ENCODE measurements at regions not wholly inside any gene's neighbourhood (a gene's known extent, or its start where the extent isn't known, plus 50 kb on each side); places are given as distances from the start of the nearest gene placed in this dataset.

DNA sequence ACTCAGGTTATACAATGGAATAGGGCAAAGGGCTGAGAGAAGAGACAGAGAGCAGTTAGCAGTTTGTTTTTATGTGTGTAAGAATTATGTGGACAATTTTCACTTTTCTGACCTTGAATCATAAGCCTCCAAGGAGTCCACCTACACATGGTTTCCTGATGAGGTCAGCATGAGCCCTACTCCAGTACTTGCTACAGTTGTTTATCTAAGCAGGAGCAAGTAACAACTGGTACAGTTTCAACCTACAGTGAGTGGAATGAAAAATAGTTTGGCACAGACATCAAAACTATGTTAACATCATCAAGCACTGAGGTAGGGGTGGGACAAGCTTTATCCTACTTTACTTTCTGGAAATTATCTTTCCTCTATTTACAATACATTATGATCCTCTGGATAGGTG lies 426.7 kb upstream of the ID4 start:
- DNase-seq (ENCODE audit: low spot score), result no peak

DNA sequence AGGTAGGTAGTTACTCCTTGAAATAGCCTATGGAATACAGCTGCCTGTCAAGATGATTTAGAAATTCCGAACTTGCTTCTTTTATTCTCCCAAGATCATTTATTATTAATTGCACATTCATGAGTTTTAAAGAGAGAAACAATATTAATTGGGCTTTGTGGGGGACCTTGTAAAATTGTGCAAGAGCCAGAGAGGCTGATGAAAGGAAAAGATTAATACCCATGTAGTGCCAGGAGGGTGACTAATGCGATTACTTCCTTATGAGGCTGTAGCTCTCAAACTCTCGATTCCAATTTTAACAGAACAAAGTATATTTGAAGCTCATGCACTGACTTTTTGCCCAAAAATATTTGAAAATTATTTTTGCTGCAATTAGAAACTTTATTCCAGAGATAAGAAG lies 423.8 kb upstream of the ID4 start:
- no peak for DNase-seq (ENCODE audit: low spot score)

DNA sequence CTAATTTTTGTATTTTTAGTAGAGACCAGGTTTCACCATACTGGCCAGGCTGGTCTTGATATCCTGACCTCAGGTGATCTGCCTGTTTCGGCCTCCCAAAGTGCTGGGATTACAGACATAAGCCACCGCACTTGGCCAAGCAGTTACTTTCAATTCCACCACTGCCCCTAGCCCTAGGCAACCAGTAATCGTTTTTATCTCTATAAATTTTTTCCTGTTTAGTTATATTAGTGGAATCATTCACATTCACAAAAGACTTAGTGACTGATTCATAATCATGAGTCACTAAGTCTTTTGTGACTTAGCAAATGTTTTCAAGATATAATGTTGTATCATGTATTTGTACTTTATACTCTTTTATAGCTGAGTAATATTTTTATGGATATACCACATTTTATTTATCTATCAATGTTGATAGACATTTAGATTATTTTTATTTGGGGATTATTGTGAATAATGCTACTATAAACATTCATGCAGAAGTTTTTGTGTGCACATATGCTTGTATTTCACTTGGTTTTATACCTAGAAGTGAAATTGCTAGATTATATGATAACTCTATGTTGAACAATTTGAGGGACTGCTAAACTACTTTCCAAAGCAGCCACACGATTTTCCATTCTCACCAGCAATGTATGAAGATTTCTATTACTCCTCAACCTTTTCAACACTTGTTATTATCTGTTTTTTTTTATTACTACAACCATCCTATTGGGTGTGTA lies 421.4 kb upstream of the ID4 start:
- DNase-seq (ENCODE audit: low spot score), result peak; percentile 19

DNA sequence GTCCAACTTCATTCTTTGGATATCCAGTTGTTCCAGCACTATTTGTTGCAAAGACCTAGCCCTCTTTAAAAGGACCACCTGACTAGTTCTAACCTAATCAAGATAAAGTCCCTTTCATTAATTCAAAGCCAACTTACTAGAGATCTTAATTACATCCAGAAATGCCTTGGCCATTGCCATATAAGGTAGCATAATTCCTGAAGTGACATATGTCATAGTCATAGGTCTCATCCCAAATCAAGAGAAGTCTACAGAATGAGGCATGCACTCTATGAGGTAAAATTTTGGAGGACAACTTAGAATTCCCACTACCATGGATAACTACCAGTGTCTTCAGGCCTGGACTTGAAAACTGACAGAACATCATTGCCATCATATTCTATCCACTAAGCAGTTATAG lies 420.4 kb upstream of the ID4 start:
- DNase-seq (ENCODE audit: low spot score), result no peak

- no peak for DNase-seq (ENCODE audit: low spot score)
Measured at GRCh38 chr6:19417713-19418112, 419.5 kb upstream of the ID4 start.

DNA sequence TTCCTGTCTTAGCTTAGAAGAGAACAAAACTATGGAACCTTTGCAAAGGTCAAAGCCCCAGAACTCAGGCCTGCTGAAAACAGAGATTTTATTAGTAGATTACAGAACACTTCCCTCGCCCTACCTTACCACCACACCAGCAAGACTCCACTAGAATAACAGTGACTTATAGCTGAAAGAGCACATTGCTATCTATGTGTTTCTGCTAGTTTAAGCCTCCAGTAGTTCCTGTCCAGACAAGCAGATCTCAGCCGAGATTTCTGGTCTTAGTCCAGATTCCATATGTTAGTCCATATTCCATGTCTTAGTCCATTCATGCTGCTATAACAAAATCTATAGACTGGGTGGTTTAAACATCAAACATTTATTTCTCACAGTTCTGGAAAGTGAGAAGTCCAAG lies 412.3 kb upstream of the ID4 start:
- no peak for DNase-seq (ENCODE audit: low spot score)

GRCh38 chr6:19427548-19427947 lies 409.6 kb upstream of the ID4 start:
- DNase-seq (ENCODE audit: low spot score), result no peak

- no peak for DNase-seq (ENCODE audit: low spot score)
Measured at GRCh38 chr6:19432966-19433498, 404.1 kb upstream of the ID4 start.

GRCh38 chr6:19434065-19434464 lies 403.1 kb upstream of the ID4 start:
- DNase-seq (ENCODE audit: low spot score), result no peak

- no peak for DNase-seq (ENCODE audit: low spot score)
Measured at GRCh38 chr6:19435755-19436154, 401.4 kb upstream of the ID4 start.

DNA sequence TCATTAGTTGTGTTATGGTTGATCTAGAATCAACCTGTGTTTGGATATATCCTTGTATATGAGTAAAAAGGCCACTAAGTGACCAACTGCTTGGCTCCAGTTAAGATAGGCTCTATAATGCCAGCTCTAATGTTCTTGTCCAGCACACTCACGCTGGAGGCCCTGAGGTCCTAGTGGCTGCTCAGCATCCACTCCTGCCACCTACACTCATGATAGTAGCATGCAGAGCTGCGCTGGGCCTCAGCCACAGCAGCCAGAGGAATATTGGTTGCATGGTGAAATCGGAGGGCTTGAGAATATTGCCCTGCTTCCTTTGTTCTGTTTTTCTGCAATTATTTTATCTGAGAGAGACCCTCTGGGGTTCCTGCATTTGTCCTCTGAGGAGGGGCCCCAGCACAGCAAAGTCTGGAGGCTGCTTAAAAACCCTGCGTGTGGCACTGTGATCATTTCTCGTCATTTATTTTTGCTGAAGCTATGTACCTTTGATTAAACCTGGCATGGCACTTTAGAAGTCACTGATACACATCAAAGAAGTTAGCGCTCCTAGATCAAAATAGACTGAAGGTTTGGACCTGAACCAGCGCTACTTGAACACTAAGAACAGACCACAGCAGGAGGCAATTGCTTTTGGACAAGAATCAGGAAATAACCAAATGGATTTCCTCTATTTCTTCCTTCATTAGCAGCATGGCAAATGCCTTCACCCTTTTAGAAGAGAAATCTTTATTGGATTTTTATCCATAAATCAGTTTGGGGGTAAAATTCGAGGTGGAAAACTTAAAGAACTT lies 398.4 kb upstream of the ID4 start:
- no peak for DNase-seq (ENCODE audit: low spot score)

- DNase-seq (ENCODE audit: low spot score), result no peak
Measured at GRCh38 chr6:19440531-19440930, 396.6 kb upstream of the ID4 start.

- no peak for DNase-seq (ENCODE audit: low spot score)
Measured at GRCh38 chr6:19443411-19443810, 393.8 kb upstream of the ID4 start.

- DNase-seq (ENCODE audit: low spot score), result no peak
Measured at GRCh38 chr6:19444041-19444440, 393.1 kb upstream of the ID4 start.

- DNase-seq (ENCODE audit: low spot score), result no peak
Measured at GRCh38 chr6:19444481-19444880, 392.7 kb upstream of the ID4 start.

DNA sequence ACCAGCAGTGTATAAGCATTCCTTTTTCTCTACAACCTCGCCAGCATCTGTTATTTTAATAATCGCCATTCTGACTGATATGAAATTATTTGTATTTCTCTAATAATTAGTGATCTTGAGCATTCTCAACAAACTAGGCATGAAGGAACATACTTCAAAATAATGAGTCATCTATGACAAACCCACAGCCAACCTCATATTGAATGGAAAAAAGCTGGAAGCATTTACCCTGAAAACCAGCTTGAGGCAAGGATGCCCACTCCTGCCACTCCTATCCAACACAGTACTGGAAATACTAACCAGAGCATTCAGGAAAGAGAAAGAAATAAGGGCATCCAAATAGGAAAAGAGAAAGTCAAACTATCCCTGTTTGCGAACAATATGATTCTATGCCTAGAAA lies 390.6 kb upstream of the ID4 start:
- no peak for DNase-seq (ENCODE audit: low spot score)

DNA sequence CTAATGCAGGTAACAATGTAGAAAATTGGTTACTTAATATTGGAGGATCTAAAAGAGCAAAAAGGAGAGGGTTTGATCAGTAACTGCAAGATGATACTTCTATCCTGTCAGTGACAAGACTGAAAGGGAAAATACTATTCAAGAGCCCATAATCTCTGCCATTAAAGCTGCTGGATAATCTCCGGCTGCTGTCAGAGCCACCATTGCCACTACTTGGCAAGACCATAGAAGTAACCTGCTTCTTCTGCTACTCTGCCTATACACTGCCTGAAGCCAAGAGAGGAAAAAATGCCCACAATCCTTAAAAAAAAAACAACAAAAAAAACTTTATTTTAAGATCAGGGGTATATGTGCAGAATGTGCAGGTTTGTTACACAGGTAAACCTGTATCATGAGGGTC lies 386.5 kb upstream of the ID4 start:
- DNase-seq (ENCODE audit: low spot score), result no peak

DNA sequence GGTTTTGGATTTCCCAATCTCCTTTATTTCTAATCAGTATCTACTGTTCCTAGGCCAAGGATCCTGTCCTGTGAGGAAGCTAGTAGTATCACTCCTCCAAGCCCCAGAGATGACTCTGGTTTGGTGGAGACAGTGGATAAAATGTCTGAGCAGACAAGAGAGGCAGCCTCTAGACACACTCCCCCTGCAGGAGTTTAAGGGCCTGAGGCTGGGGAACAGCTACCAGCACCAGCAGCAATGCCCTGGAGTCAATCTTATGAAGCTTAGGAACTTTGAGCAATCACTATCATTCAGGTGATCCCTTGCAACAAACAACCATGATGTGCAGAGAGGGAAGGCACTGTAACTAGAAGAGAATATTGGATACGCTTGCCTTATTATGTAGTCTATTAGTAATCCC lies 384.7 kb upstream of the ID4 start:
- no peak for DNase-seq (ENCODE audit: low spot score)

GRCh38 chr6:19454001-19454720 lies 383.0 kb upstream of the ID4 start:
- DNase-seq (ENCODE audit: low spot score), result no peak

DNA sequence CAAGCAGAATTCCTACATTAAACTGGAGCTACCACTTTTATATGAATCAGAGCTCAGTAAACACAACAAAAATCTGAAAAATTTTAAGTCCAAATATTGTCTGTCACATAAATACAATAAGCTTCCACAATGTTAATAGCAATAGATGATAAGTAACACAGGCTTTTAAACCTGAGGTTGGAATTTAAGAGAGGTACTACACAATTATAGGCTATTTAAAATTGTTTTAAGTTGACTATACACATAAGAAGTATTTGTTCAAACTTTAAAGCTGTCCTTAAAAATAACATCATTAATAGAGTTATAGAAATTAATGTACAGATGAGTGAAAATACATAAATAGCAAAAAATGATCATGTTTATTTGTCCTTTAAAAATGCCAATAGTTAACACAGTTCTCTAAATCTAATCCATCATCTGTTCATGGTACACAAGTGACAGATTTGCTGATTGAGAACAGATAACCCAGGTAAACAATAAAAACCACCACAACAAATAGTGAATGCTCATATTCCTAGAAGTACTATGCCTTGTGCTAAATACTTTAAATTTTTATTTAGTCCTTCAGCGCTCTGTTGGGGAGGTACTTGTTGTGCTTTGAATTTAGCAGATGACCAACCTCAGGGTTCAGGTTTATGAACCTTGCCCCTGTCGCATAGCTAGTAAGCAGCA lies 382.3 kb upstream of the ID4 start:
- no peak for DNase-seq (ENCODE audit: low spot score)

DNA sequence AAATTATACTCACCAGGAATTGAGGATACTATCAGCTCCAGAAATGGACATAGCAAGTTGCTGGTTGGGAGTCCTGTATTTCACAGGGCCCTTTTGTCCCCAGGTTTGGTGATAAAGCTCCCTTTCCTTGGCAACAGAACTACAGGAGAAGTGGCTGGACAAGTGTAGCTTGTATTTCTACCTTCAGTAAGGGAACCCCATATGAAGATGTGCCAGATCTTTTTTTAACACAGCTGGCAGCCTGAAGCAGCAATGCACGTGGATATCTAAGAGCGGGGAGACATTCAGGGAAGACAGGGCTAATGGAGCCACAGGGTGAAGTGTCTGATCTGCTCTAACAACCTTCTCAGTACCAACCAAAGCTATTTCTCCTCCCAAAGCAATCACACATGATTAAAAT lies 373.9 kb upstream of the ID4 start:
- DNase-seq (ENCODE audit: low spot score), result no peak

DNA sequence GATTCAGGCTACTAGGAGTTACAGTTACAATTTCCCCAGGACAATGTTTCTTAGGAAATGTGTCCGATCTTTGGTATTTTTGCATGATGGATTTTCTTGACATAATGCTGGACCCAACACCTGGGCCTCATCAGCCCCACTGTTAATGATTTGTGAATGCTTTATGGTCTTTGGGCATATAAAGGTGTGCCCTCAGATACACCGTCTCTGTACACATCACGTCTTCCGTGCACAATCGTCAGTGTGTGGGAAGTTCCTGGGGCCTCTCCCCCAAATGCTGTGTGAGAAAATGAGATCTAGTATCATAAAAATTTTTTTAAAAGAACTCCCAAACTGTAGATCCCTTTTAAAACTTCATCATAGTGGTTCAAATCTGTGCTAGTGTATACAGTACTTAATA lies 373.2 kb upstream of the ID4 start:
- no peak for DNase-seq (ENCODE audit: low spot score)

All from AG08396 (cell line).